ENCODE measurements at regions not wholly inside any gene's neighbourhood (a gene's known extent, or its start where the extent isn't known, plus 50 kb on each side); places are given as distances from the start of the nearest gene placed in this dataset.

GRCh38 chr13:31891472-31891871 lies 140.1 kb upstream of the FRY start:
- Histone ChIP-seq H2BK20ac (ENCODE audit: low read depth, low read length, poor library complexity, severe bottlenecking) (no peak overlapping the region), H2BK12ac (ENCODE audit: insufficient read length, low read depth, low read length) (no peak overlapping the region), H2BK120ac (ENCODE audit: low read depth, low read length, poor library complexity, severe bottlenecking) (no peak overlapping the region), H3K27me3 (ENCODE audit: insufficient read depth, low read length) (no peaks in the 10 kb centered on the region), H3K79me2 (ENCODE audit: insufficient read depth, low read length) (no peaks in the 10 kb centered on the region), H3K4me1 (ENCODE audit: insufficient read depth, low read length) (no peaks in the 10 kb centered on the region), H3K14ac (ENCODE audit: insufficient read depth, low read length) (no peak overlapping the region), H4K91ac (ENCODE audit: insufficient read length, low read depth, low read length) (no peak overlapping the region), H3K56ac (ENCODE audit: insufficient read length, low read depth, low read length) (no peak overlapping the region), H3K23ac (ENCODE audit: insufficient read length, low read depth, low read length) (no peak overlapping the region), H3K79me1 (ENCODE audit: insufficient read depth, low read depth, low read length, poor library complexity, severe bottlenecking) (no peaks in the 10 kb centered on the region), H2AFZ (ENCODE audit: low read length) (no peak overlapping the region), H3K9ac (ENCODE audit: extremely low read depth, insufficient read length, low read length) (no peak overlapping the region), H4K20me1 (ENCODE audit: control insufficient read depth, insufficient read depth, insufficient read length) (no peaks in the 10 kb centered on the region), H3K4me2 (ENCODE audit: insufficient read depth, insufficient read length, low read length) (no peak overlapping the region), H3K27ac (ENCODE audit: insufficient read length, low read depth, low read length) (no peak overlapping the region), H3K18ac (ENCODE audit: insufficient read length, low read depth, low read length) (no peak overlapping the region), H4K5ac (ENCODE audit: insufficient read length, low read depth, low read length) (no peak overlapping the region), H2BK5ac (ENCODE audit: insufficient read length, low read length) (no peak overlapping the region), H3K9me3 (ENCODE audit: control insufficient read depth, low read depth, low read length) (no peaks in the 10 kb centered on the region), H3K4ac (ENCODE audit: low read depth, low read length) (no peak overlapping the region), H2AK5ac (ENCODE audit: insufficient read length, low read length) (no peak overlapping the region), H4K8ac (replicated peaks; ENCODE audit: insufficient read length, low read depth, low read length) (no peak overlapping the region), H3K23me2 (ENCODE audit: insufficient read length, low read depth, low read length, poor library complexity, severe bottlenecking) (no peaks in the 10 kb centered on the region), H3T11ph (ENCODE audit: low read length) (no peak overlapping the region), H2BK15ac (ENCODE audit: low read depth, low read length) (no peak overlapping the region)
- no peak overlapping the region for H3K4me3 Mint-ChIP-seq
- H3K4me1 Mint-ChIP-seq: peaks cover 3 to 7% of the 10 kb centered on the region in 2 experiments
- no peaks in the 10 kb centered on the region for H3K27me3 Mint-ChIP-seq (ENCODE audit: low read depth)
- no CpG with 5 or more reads among the region's 2 CpGs for WGBS (ENCODE audit: extremely low coverage, insufficient read length, low lambda C conversion rate)
- H3K27ac Mint-ChIP-seq: no peak overlapping the region
- no peaks in the 10 kb centered on the region for H3K9me3 Mint-ChIP-seq
- no peak for DNase-seq
- no peak for TF ChIP-seq CTCF (conservative IDR thresholded peaks at IDR 0.05)
- H3K36me3 Mint-ChIP-seq (ENCODE audit: insufficient read depth in 1 of 3, low read depth in 3 of 3): no peaks in the 10 kb centered on the region
